Prostate gland (tissue), 2 donors: ENCODE measurements at regions not wholly inside any gene's neighbourhood (a gene's known extent, or its start where the extent isn't known, plus 50 kb on each side); places are given as distances from the start of the nearest gene placed in this dataset.

Experiments
- DNase-seq: peaks from one replicate; pipeline ENCODE4 v3.0.0-alpha.2; 2019; ENCODE audit warnings: low spot score
- H3K27ac ChIP-seq, 2 donors: fragments of 200-600 bp; sonication (generic); 2 replicates each; pipeline ENCODE4 v1.5.1; 2017 to 2019
- H3K27me3 ChIP-seq: fragments of 200-600 bp; sonication (generic); replicated peaks from 2 replicates; pipeline ENCODE4 v1.5.1; 2019; ENCODE audit not compliant: insufficient read depth
- H3K36me3 ChIP-seq, 2 donors: fragments of 200-600 bp; sonication (generic); 1 replicate in 1 of 2; 2 replicates in 1 of 2; pipeline versions ENCODE4 v1.5.1 to v1.8.1; 2017 to 2019
- H3K4me1 ChIP-seq: fragments of 200-600 bp; sonication (generic); replicated peaks from 2 replicates; pipeline ENCODE4 v1.5.1; 2019
- H3K4me3 ChIP-seq, 2 donors: fragments of 200-600 bp; sonication (generic); 2 replicates each; pipeline ENCODE4 v1.5.1; 2017 to 2019
- H3K9me3 ChIP-seq: fragments of 200-600 bp; sonication (generic); 2 replicates; pipeline ENCODE4 v1.5.1; 2017
- POLR2A ChIP-seq: fragments of 450-650 bp; IDR thresholded peaks from one replicate; pipeline ENCODE4 v1.6.1; 2016; ENCODE audit warnings: antibody characterized with exemption, mild to moderate bottlenecking
- POLR2AphosphoS5 ChIP-seq: sonication (generic); formaldehyde crosslinking; IDR thresholded peaks from one replicate; pipeline ENCODE4 v1.6.1; 2017; ENCODE audit warnings: antibody characterized with exemption
- WGBS: methylation state at CpG from one replicate; pipeline ENCODE4 v1.1.5; 2018; 5-methylcytosine and 5-hydroxymethylcytosine counted together
- intact Hi-C: fragments of 100-400 bp; cut with DNase I; formaldehyde crosslinking; loops from one replicate; pipeline ENCODE4 v1.14.2; 2022
- TF ChIP-seq, protein P1 (sequence below), 4 experiments: fragments of 200-600 bp in 2 of 4; fragments of 450-650 bp in 2 of 4; sonication (generic) in 2 of 4; IDR thresholded peaks; 1 replicate in 3 of 4; 2 replicates in 1 of 4; pipeline ENCODE4 v1.5.1; 2016 to 2019; ENCODE audit warnings: antibody characterized with exemption in 4 of 4, mild to moderate bottlenecking in 2 of 4, moderate library complexity in 2 of 4

DNA sequence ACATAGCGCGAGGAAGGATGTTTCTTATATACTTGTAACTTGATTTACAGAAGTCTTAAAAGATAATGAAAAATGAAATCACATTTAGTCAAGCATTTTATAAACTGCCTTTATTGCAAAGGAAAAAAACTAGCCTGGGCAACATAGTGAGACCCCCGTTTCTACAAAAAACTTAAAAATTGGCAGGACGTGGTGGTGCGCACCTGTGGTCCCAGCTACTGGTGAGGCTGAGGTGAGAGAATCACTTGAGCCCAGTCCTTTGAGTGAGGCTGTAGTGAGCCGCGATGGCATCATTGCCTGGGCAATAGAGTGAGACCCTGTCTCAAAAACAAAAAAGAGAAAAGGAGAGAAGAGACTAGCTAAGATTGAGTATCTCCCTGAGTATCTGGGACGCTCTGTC lies 145.2 kb upstream of the CIBAR2 start:
- Histone ChIP-seq H3K4me3 (no peak overlapping the region), H3K27ac (no peak overlapping the region), H3K4me1 (no peaks in the 10 kb centered on the region), H3K9me3 (no peaks in the 10 kb centered on the region), H3K27me3 (no peaks in the 10 kb centered on the region), H3K36me3 (no peaks in the 10 kb centered on the region)
- TF ChIP-seq POLR2A, result no peak
- no peak for TF ChIP-seq POLR2AphosphoS5
- TF ChIP-seq, protein P1, sequence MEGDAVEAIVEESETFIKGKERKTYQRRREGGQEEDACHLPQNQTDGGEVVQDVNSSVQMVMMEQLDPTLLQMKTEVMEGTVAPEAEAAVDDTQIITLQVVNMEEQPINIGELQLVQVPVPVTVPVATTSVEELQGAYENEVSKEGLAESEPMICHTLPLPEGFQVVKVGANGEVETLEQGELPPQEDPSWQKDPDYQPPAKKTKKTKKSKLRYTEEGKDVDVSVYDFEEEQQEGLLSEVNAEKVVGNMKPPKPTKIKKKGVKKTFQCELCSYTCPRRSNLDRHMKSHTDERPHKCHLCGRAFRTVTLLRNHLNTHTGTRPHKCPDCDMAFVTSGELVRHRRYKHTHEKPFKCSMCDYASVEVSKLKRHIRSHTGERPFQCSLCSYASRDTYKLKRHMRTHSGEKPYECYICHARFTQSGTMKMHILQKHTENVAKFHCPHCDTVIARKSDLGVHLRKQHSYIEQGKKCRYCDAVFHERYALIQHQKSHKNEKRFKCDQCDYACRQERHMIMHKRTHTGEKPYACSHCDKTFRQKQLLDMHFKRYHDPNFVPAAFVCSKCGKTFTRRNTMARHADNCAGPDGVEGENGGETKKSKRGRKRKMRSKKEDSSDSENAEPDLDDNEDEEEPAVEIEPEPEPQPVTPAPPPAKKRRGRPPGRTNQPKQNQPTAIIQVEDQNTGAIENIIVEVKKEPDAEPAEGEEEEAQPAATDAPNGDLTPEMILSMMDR (IDR thresholded peaks at IDR 0.05), result no peak
- DNase-seq, result no peak
- intact Hi-C loops, result no loop called here
- WGBS, result 96% methylated on average over 8 of the region's 8 CpGs

DNA sequence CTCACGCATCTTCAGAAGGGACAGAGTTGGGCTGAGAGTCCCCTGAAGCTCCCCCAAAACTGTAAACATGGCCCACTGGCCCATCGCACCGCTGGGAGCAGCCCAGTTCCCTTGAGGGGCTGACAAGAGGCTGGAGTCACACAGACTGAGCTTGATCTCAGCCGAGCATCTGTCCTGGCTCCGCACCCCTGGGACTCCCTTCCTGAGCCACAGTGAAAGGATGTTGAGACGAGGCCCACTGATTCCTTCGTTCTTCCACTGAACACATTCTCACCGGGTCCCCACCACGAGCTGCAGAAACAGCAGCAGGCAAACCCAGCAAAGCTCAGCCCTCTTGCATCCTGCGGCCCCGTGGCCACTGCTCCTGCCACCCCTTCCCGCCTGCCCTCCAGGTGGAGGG lies 145.9 kb upstream of the CIBAR2 start:
- intact Hi-C loops, result no loop called here
- no peak for TF ChIP-seq POLR2AphosphoS5
- TF ChIP-seq, protein P1 (IDR thresholded peaks at IDR 0.05), result no peak
- H3K36me3 ChIP-seq, result no peaks in the 10 kb centered on the region
- no peak overlapping the region for H3K27ac ChIP-seq
- DNase-seq, result no peak
- WGBS, result 80% methylated on average over 12 of the region's 12 CpGs
- no peaks in the 10 kb centered on the region for H3K4me1 ChIP-seq
- H3K4me3 ChIP-seq, result no peak overlapping the region
- no peaks in the 10 kb centered on the region for H3K9me3 ChIP-seq
- no peaks in the 10 kb centered on the region for H3K27me3 ChIP-seq

DNA sequence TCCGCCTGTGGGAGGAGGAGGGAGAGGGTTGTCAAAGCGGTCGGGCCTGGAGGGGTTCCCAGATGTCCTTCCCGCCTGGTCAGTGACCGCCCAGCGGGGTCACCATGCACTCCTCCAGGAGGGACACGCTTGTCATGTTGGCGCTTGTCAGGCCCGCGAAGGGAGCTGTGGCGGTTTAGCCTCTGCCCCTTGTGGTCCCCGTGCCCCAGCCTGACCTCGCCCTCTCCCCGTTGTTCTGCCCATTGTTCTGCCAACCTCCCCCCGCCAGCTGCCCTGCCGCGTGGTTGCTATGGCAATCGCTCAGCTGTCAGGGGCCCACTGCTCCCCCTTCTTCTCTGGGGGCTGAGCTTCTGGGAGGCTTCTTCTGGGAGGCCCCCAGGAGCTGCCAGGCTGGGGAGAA lies 146.4 kb upstream of the CIBAR2 start:
- H3K27me3 ChIP-seq, result no peaks in the 10 kb centered on the region
- no peak for DNase-seq
- no peak overlapping the region for H3K27ac ChIP-seq
- intact Hi-C loops, result no loop called here
- TF ChIP-seq, protein P1 (IDR thresholded peaks at IDR 0.05), result no peak
- TF ChIP-seq POLR2AphosphoS5, result no peak
- no peak for TF ChIP-seq POLR2A
- no peak overlapping the region for H3K4me3 ChIP-seq
- H3K4me1 ChIP-seq, result no peaks in the 10 kb centered on the region
- no peaks in the 10 kb centered on the region for H3K9me3 ChIP-seq
- no peaks in the 10 kb centered on the region for H3K36me3 ChIP-seq
- WGBS, result 56% methylated on average over 15 of the region's 18 CpGs

DNA sequence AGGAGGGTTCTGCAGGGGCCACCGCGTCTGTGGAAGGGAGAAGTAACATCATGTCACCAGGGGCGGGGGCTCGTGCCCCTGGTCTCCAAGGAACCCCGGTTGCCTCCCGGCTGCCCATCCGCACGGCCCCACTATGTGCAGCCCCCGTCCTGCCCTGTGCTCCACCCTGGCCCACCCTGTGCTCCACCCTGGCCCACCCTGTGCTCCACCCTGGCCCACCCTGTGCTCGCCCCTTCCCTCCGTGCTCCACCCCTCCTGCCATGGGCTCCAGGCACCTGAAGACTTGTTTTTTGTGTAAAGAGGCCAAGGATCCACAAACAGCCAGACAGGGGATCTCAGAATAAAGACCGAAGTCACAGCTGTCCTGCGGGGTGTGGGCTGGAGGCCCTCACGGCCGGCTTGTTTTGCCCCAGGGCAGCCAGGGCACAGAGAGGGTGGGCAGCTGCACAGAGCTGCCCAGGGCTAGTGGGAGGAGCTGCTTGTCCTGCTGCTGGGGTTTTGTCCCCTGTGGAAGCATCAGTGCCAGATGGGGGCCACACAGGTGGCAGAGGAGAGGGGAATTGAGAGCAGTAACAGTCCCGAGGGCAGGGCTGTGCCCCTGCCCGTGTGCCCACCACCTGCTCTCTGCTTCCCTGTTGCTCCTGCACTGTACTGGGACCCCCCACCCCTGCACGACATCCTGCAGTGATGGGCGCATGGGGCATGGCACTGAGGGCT lies 147.0 kb upstream of the CIBAR2 start:
- TF ChIP-seq, protein P1 (IDR thresholded peaks at IDR 0.05), result no peak
- TF ChIP-seq POLR2A (no peak), POLR2AphosphoS5 (no peak)
- Histone ChIP-seq H3K4me1 (no peaks in the 10 kb centered on the region), H3K27me3 (no peaks in the 10 kb centered on the region), H3K9me3 (no peaks in the 10 kb centered on the region), H3K27ac (no peak overlapping the region), H3K36me3 (no peaks in the 10 kb centered on the region), H3K4me3 (no peak overlapping the region)
- WGBS, result 78% methylated on average over 17 of the region's 19 CpGs
- intact Hi-C loops, result no loop called here
- no peak for DNase-seq

DNA sequence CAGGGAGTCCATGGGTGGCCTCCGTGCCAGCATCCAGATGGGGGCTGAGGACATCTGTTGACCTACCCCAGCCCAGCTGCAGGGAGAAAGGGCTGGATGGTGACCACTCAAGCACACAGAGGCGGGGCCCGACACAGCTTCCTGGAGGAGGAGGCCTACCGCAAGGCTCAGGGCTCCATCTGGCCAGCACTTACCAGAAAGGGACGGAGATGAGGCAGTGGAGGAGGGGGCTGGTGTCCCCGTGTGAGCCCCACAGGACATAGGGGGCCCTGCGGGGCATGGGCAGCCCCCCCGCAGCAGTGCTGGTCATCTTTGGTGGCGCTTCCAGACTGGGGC lies 147.5 kb upstream of the CIBAR2 start:
- no peaks in the 10 kb centered on the region for H3K36me3 ChIP-seq
- TF ChIP-seq POLR2A (no peak), POLR2AphosphoS5 (no peak)
- TF ChIP-seq, protein P1 (IDR thresholded peaks at IDR 0.05), result no peak
- H3K9me3 ChIP-seq, result no peaks in the 10 kb centered on the region
- DNase-seq, result no peak
- H3K27me3 ChIP-seq, result no peaks in the 10 kb centered on the region
- no peak overlapping the region for H3K27ac ChIP-seq
- 82% methylated on average over 9 of the region's 9 CpGs for WGBS
- H3K4me3 ChIP-seq, result no peak overlapping the region
- H3K4me1 ChIP-seq, result no peaks in the 10 kb centered on the region
- intact Hi-C loops, result no loop called here
